ENCODE measurements at regions not wholly inside any gene's neighbourhood (a gene's known extent, or its start where the extent isn't known, plus 50 kb on each side); places are given as distances from the start of the nearest gene placed in this dataset.

- no peak for TF ChIP-seq CTCF (IDR thresholded peaks at IDR 0.05)
- no peak for TF ChIP-seq POLR2A (IDR thresholded peaks at IDR 0.05)
Measured at GRCh38 chr6:99668036-99668705, 61.5 kb downstream of the PRDM13 start.

Measured in adrenal gland (tissue), 5 donors.